ENCODE measurements at regions not wholly inside any gene's neighbourhood (a gene's known extent, or its start where the extent isn't known, plus 50 kb on each side); places are given as distances from the start of the nearest gene placed in this dataset.

DNA sequence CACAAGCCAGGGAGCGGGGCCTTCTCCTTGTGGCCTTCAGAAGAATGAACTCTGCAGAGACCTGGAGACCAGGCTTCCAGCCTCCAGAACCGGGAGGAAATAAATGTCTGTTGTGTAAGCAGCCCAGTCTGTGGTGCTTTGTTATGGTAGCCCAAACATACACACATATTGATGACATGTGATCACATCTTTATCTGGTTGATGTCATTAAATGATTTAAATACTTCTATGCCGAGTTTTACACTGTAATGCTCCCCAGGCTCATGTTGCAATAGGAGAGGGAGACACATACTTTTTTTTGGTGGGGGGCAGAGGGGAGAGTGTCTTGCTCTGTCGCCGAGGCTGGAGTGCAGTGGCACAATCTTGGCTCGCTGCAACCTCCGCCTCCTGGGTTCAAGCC lies 188.0 kb upstream of the IRS2 start:
- TF ChIP-seq, protein P1, sequence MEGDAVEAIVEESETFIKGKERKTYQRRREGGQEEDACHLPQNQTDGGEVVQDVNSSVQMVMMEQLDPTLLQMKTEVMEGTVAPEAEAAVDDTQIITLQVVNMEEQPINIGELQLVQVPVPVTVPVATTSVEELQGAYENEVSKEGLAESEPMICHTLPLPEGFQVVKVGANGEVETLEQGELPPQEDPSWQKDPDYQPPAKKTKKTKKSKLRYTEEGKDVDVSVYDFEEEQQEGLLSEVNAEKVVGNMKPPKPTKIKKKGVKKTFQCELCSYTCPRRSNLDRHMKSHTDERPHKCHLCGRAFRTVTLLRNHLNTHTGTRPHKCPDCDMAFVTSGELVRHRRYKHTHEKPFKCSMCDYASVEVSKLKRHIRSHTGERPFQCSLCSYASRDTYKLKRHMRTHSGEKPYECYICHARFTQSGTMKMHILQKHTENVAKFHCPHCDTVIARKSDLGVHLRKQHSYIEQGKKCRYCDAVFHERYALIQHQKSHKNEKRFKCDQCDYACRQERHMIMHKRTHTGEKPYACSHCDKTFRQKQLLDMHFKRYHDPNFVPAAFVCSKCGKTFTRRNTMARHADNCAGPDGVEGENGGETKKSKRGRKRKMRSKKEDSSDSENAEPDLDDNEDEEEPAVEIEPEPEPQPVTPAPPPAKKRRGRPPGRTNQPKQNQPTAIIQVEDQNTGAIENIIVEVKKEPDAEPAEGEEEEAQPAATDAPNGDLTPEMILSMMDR (IDR thresholded peaks at IDR 0.05): no peak
- TF ChIP-seq POLR2A (IDR thresholded peaks at IDR 0.05) (no peak), EP300 (IDR thresholded peaks at IDR 0.05) (no peak), POLR2AphosphoS5 (IDR thresholded peaks at IDR 0.05) (no peak)

Data from gastroesophageal sphincter (tissue), 3 donors.